GM19324 (cell line): ENCODE measurements at regions not wholly inside any gene's neighbourhood (a gene's known extent, or its start where the extent isn't known, plus 50 kb on each side); places are given as distances from the start of the nearest gene placed in this dataset.

Experiments used
- ATAC-seq: cut with Tn5 transposase; IDR thresholded peaks from one replicate; pipeline ENCODE4 v1.9.1; 2021; ENCODE audit warnings: mild to moderate bottlenecking, moderate library complexity; ENCODE audit not compliant: unreplicated experiment, low FRiP score

DNA sequence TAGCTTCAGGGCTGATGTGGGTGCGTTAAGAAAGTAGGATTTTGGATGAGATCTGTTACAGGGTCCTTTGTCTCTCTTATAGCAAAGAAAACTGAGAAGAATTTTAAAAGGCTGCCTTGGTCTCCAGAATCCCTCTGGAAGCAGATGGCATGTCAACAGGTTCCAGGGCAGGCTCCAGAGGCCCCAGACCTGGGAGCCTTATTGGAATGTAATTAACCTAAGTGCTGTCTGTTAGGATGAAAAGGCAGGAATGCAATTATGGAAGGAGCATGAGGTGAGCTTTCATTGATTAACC, 97.2 kb upstream of the PKDCC start:
- ATAC-seq = no peak

DNA sequence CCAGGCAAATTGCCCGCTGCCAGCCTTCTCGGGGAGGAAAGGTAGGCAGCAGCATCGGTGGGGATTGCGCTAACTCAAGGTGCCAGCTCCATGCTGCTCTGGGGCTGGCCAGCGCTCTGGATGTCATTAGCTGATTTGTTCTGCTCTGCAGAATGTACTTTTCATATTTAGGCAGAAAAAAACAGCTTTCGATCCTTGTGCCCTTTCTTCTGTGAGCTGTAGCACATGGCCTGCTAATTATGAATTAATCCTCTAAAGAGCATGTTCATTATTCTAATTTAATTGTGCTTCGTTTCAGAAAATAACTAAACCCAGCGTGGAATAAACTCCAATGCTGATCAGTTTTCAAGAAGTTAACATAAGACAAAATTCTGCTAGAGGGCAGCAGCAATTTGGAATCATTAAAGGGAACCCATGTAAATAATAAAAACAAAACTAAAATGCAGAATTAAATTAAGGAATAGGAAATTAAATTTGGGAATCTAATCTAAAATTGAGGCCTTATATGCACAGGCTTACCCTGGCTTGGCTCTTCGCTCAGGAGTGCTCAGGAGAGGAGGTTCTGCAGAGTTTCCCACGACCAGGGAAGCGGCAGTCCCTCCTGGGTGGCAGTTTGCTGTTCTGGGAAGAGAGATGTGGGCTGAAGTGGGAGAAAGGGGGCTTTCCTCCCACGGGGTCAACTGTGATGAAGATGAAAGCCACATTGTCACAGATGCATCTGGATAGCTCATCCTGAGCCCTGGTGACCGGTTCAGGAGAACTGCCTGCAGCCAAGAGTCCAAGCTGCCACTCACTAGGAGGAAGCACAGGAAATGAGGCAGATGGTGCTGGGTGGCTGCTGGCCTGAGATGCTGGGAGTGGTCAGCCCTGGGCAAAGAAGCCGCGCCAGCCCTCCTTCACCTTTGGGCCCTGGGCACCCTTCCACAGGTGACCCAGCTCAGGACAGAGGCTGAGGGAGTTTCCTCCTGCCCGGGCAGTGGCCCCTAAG, 93.2 kb upstream of the PKDCC start:
- no peak for ATAC-seq

DNA sequence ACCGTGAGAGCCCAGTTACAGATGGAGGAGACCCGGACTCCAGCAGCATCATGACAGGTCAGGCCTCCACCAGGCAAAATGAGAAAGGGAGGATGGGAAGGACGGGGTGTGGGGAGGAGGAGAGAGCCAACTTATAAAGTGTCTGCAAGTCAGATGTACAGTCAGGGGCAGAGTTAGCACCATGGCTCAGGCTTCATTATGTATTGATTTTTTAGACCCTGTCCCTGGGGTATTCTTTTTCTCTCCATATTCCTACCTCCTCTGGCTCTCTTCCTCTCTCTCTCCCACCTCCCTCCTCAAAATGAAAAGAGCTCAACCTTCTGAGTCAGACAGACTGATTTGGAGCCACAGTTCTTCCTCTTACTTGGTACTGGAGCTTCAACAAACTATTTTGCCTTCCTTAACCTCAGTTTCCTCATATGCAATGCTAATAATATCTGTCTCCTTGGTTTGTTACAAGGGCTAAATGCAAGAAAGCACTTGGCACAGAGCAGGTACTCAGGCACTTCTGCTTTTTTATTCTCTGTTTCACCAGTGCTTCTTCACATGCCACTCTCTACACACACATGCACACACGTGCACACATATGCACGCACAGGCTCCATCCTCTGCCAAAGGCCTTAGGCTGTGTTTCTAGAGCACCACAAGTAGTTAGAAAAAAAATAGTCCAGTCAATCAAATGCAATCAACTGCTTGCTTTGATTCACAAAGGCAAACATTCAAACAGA, 92.3 kb upstream of the PKDCC start:
- peak; percentile 56 for ATAC-seq

DNA sequence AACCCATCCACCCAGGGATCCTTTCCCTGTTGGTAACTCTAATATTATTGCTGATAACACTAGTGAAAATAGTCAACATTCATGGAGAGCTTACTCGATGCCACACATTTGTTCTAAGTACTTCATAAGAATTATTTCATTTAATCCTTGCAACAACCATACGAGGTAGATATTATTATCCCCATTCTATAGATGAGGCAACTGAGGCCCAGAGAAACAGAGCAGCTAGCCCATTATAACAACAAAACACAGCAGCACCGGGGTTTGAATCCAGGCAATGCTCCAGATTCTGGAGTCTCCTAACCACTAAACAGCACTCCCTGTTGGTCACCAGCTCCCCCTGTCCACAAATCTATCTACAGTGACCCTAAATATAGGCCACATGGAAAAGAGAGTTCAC, 90.4 kb upstream of the PKDCC start:
- ATAC-seq = no peak

DNA sequence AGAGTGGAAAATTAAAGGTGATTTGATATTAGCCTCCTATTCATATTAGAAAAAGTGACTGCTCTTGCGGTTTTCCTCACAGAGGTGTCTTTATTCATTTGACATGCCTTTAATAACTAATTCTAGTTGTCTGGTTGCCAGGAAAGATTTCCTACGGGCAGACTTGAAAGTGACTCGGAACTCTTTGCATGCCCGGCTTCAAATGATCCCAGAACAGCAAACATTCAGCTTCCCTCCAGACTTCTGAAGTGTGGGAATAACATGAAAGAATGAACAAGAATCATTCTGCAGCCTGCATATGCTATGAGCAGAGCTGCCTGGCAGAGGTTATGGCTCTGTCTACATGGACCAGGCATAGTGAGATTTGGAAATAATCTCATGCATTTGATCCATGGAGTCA, 89.6 kb upstream of the PKDCC start:
- no peak for ATAC-seq

DNA sequence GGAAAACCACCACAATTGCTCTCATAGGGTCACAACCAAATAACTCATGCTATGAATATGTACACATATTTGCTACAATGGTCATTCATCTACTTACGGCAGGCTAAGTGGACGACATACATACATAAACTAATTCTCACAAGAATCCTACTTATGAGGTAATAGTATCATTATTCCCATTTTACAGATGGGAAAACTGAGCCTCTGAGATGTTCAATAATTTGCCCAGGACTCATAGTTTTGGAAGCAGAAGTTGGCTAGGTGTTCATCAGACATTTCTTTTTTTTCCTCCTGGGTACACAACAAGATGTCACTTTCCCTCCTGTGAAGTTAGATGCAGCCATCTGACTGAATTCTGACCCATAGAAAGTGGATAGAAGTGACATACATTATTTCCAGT, 89.0 kb upstream of the PKDCC start:
- no peak for ATAC-seq

DNA sequence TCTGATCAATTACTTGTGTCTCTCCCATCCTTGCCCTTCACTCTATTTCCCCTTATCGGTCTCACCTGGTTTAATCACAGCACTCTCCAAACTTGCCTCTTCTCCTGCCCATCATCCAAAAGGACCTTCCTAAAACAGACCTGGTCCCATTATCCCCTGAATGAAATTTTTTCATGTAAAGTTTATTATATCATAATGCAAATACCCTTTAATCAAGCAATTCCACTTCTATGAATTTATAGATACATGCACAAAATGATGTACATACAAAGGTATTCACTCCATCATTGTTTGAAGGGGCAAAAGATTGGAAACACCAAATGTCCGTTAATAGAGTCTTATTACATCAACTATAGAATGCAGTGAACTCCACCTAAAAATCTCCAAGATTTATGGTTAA, 88.1 kb upstream of the PKDCC start:
- ATAC-seq = no peak

DNA sequence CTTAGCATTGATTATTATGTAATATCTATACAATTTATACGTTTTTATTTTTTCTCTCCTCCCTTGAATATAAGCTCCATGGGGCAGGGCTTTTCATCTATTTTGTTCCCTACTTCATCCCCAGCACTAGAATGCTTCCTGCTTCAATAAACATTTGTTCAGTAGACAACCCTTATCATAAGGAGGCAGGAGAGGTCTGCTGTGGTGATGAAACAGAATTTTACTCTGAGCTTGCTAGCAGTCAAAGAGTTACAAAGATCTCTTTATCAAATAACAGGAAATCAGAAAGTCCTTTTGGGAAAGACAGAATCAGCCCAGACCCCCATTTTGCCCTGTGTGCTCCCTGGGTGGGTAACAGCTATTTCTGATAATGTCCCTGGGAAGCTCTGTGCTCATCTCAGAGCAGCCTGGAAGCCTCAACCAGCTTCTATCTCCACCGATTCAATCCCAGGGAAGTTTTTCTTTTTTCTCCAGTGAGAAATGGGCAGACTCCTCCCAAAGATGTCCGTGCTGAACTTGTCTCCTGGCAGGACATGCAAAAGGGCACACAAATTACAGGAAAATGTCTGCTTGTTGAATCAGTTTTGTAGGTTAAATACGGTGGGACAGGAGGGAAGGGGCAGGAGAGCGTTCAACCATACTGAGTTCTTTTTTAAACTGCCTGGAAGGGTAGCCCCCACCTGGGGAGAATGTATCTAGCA, 84.7 kb upstream of the PKDCC start:
- ATAC-seq = no peak

DNA sequence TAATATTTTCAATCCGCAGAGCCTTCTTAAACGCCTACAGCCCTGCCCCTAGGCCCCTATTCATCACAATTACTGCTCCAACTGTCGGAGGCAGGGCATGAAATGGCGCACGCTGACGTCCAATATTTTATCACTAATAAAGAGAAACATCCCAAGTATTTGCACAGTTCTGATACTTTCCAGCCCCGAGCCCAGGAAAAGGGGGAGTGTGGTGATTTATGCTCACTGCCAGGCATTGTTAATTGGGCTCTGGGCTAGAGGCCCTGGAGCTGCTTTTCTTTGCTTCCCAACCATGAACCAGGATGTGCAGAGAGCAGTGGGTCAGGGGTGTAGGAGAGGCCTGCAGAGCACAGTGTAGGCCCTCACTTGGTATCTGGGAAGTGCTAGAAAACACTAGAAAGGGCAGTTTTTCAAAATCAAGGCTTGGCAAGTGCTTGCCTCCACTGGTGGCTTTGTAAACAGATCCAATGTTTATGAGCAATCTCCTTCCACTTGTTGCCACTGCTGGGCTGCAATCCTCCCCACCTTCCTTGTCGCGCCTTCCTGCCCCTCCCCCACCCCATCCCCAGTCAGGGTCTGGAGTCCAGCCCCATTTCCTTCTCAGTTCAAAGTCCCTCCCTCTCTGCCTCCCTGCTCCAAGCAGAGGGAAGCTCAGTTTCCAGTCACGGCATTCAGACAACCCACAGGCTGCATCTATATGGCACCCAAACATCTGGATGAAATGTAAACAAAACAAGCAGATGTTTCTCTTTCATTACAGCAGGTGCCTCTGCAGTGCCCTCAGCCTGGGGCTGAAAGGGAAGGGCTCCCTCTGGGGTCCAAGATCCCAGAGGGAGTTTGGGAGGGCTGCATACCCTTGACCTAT, 83.9 kb upstream of the PKDCC start:
- ATAC-seq = no peak

DNA sequence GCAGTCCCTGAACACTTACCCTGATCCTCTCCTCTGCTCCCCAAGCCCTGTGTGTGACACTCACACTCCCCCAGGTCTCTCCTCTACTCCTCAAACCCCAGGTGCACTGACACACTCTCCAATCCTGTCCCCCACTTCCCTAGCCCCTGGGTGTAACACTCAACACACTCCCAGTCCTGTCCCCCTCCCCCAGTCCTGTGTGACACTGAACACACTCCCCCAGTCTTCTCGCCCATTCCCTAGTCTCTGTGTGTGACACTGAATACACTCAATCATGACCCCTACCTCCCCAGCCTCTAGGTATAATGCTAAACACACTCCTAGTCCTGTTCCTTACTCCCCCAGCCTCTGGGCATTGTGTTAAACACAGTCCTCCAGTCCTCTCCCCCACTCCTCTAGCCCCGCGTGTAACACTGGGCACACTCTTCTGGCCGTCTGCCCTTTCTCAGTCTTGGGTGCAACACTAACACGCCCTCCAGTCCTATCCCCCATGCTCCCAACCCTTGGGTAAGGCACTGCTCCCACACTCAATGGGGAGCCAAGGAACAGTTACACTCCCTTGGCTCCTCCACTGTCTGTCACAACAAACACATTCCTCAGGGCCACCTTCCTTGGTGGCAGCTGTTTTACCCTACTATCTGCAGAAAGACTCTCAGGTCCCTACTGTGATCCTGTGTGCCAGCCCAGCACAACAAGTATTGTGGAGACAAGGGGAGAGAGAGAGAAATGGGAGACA, 82.5 kb upstream of the PKDCC start:
- no peak for ATAC-seq

DNA sequence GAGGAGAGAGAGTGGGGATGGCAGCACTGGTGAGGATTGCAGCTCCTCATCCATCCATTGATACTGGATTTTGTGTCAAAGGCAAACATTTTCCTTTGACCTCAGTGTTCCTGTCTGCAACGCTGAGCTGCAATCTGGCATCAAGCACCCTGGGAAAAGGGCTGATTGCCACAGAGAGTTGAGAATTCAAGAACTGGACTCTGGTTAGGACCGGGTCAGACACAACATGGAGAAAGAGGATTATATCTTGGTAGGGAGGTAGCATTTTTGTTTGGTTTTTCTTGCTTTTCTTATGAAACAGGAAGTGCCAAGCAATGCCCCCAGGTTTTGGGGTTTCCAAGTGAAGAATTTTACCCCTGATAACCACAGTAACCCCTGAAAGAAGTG, 81.9 kb upstream of the PKDCC start:
- ATAC-seq = no peak

DNA sequence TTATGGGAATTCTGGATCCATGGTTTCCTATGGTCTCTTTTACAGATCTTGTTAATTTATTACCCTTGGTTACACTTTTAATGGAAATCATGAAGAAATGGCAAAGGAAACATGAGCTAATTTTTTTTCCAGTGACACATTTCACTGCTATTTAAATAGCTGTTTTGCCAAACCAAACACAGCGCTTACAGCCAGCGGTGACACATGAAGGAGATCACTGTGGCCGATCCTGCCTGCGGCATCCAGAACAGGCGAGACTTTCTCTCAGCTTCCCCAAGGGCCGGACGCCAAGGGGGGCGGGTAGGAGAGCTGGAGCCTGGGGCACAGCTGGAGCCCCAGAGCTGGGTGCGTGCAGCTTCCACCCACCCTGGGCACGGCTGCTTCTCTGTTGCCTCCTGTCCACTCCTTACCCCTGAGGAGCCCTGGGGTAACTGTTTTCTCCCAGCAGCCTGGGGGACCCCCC, 81.4 kb upstream of the PKDCC start:
- ATAC-seq = no peak

DNA sequence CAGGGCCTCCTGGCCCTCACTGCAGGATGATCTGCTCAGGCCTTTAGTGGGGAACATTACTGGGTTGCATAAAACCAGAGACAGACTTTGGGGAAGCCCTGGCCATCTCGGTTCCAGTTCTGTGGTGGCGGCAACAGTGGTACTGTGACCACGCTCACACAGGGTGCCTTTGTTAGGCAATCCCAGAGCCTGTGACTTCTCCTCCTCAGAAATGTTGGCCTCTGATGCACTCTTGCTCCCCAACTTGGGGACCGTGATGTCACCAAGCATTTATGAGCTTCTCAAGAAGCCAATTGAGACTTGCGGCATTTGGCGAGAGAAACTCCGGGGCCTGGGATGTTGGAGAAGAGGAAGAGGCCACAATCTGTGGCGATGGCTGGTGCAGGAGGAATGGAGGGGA, 80.9 kb upstream of the PKDCC start:
- ATAC-seq = no peak

DNA sequence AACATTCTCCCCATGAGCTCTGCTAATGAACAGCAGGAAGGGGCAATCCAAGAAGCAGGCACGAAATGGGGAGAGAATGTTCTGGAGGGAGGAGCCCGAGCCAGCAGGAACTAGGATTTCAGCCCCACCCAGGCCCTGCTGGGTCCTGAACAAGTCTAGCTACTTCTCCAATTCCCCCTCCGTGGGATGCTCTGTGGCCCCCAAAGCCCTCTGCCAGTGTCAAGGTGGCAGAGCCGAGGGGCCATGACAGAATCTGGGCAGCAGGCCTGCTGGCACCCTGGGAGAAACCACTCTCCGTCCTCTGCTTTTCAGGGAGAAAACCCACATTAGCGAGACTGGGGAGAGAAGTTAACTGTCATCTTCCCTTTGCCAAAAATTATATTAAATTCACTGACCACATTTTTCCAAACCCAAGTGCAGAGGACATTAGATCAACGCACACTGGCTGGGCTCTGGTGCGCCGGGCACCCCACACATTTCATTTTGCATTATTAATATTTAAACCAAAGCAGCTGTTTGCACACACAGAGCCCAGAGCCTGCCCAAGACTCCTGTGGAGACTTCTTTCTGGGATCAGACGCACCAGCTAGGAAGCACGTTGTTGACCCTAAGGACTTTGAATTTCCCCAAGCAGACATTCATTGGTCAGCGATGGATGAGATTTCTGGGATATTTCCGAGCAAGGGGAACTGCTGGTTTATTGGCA, 80.2 kb upstream of the PKDCC start:
- ATAC-seq = no peak

DNA sequence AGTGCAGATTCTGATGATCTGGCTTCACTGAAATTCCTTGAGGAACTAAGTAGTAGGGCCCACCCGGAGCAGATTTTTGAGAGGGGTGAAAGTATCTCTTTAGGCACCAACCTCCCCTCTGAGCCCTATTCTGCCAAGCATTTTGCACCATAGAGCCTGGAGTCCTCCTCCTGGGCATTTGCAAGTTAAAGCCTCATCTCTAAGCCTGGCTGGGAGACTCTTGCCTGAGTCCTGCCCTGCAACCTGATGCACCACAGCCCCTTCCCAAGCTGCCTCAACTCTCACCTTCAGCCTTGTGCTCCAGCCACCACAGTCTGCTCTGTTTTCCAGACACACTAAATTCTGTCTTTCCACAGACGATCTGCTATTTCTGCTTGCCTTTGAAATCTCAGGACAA, 79.6 kb upstream of the PKDCC start:
- ATAC-seq = no peak

DNA sequence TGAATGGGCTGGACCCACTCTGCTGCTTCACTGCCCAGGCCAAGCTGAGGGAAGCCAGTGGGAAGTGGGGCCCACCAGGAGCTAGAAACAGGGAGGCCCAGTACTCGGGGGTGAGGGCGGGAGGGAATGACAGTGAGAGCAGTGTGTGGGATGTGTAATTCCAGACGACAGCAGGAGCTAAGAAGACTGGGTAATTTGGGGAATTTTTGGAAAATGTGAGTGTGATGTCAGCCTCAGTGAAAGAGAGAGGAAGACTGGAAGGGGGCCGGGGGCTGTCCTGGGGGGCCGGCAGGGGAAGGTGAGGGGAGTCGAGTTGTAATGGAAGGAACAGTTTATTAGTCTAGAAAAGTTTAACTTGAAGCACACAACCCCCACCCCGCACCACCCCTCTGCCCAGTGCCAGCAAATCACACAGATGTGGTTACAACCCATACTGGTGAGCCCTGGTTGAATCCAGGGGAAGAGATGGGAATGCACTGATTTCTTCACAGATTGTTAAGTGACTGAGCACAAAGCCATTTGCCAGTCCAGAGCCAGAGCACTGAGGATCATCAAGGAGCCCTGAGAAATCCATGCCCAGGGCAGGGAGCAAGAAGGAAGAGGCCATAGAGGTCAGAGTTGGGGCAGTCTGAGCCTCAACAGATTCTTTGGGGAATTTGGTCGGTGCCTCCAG, 76.7 kb upstream of the PKDCC start:
- no peak for ATAC-seq

DNA sequence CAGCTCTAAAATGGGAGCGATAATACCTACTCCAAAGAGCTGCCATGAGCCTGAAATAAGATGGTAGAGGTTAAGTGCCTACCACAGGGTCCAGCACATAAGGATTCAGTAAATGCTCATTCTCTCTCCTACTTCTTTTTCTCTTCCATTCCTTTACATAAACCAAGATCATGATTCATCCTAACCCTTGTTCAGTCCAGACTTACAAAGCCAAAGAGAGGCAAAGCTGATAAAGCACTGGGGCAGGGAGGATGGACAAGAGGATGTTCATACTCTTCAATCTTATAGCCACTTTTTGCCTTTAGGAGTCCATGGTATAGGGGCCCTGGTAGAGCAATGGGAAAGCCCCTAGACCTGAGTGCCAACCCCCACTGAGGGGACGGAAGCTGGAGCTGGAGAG, 75.6 kb upstream of the PKDCC start:
- no peak for ATAC-seq

DNA sequence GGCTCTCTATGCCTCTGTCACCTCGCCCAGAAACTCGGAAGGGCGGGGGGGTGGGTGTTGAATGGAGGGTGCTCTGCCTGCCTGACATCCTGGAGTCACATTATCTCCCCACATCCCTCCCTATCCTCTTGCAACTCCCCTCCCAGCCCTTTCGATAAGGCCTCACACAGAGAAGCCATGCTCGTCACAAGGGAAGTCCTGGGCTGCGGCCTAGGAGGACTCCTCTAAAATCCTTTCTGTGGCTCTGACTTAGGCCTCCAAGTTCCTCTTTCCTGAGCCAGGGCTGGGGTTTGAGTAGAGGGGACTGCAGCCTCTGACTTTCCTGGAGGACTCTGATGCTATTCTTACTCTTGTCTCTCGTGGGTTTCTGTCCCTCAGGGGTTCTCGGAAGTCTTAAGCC, 75.0 kb upstream of the PKDCC start:
- no peak for ATAC-seq

DNA sequence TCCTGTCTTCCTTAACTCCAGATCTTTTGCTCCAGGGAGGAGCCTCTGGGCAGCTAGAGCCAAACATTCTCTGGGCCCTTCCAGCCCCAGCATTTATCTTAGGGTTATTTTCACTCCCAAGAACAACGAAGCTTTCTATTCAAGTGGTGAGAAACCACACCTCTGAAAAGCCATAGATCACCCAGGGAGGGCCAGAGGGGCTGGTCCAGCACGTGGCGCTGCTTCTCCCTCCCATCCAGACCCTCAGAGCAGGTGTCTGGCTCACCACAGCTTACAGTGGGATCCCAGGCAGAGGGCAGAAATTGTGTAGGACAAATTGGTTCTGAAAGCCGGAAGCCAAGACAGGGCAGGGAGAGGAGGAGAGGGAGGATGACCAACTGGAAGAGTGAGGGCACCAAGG, 74.0 kb upstream of the PKDCC start:
- no peak for ATAC-seq
